ENCODE measurements at regions not wholly inside any gene's neighbourhood (a gene's known extent, or its start where the extent isn't known, plus 50 kb on each side); places are given as distances from the start of the nearest gene placed in this dataset.

DNA sequence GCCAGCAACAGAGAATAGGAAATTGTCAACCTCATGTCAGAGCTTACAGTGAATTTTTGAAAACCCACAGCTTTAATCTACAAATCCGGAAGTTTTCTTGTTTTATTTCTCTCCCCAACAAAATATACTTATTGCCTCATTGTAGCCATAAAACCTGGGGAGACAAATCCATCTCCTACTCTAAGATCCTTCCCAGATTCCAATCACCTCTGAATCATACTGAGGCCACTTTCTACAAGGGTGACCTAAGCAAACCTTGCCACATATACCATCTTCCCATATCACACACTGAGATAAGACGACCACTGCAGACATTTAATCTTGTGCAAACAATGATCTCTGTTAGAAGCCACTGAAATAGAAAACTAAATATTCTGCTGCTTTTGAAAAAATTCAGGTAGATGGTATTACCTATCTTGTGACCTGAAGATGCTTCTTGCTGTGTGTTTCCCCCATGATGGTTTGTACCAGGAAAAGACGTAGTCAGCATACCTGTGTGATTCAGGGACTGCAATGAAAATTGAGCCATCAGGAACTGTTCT is 171.5 kb upstream of the DUSP10 start:
- TF ChIP-seq, protein P1, sequence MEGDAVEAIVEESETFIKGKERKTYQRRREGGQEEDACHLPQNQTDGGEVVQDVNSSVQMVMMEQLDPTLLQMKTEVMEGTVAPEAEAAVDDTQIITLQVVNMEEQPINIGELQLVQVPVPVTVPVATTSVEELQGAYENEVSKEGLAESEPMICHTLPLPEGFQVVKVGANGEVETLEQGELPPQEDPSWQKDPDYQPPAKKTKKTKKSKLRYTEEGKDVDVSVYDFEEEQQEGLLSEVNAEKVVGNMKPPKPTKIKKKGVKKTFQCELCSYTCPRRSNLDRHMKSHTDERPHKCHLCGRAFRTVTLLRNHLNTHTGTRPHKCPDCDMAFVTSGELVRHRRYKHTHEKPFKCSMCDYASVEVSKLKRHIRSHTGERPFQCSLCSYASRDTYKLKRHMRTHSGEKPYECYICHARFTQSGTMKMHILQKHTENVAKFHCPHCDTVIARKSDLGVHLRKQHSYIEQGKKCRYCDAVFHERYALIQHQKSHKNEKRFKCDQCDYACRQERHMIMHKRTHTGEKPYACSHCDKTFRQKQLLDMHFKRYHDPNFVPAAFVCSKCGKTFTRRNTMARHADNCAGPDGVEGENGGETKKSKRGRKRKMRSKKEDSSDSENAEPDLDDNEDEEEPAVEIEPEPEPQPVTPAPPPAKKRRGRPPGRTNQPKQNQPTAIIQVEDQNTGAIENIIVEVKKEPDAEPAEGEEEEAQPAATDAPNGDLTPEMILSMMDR (IDR thresholded peaks at IDR 0.05): no peak
- TF ChIP-seq POLR2A (IDR thresholded peaks at IDR 0.05): no peak

All from uterus (tissue), 2 donors.